ENCODE measurements at regions not wholly inside any gene's neighbourhood (a gene's known extent, or its start where the extent isn't known, plus 50 kb on each side); places are given as distances from the start of the nearest gene placed in this dataset.

- no peak overlapping the region for H3K4me3 ChIP-seq (ENCODE audit: control insufficient read depth, low read depth, low read length)
These were observed 113.4 kb upstream of the SLC25A33 start for GRCh38 chr1:9425859-9426258.

GRCh38 chr1:9426291-9426711 lies 113.0 kb upstream of the SLC25A33 start:
- TF ChIP-seq CTCF (IDR thresholded peaks at IDR 0.05; ENCODE audit: control insufficient read depth, insufficient read depth, low read depth, low read length, missing control alignments) = no peak
- no peak for DNase-seq (ENCODE audit: low read depth)
- no peak overlapping the region for H3K4me3 ChIP-seq (ENCODE audit: control insufficient read depth, low read depth, low read length)

More at GRCh38 chr1:9425859-9426258, 113.4 kb upstream of the SLC25A33 start:
- DNase-seq (ENCODE audit: low read depth) = no peak
- no peak for TF ChIP-seq CTCF (IDR thresholded peaks at IDR 0.05; ENCODE audit: control insufficient read depth, insufficient read depth, low read depth, low read length, missing control alignments)

- no peak overlapping the region for H3K4me3 ChIP-seq (ENCODE audit: control insufficient read depth, low read depth, low read length)
- DNase-seq (ENCODE audit: low read depth) = no peak
- TF ChIP-seq CTCF (IDR thresholded peaks at IDR 0.05; ENCODE audit: control insufficient read depth, insufficient read depth, low read depth, low read length, missing control alignments) = no peak
These were observed 111.9 kb upstream of the SLC25A33 start for GRCh38 chr1:9427388-9427787.

GRCh38 chr1:9428601-9429341 lies 110.5 kb upstream of the SLC25A33 start:
- peak overlapping the region; percentile 65 for H3K4me3 ChIP-seq (ENCODE audit: control insufficient read depth, low read depth, low read length)
- peak; percentile 89 for DNase-seq (ENCODE audit: low read depth)
- peak; percentile 6 for TF ChIP-seq CTCF (IDR thresholded peaks at IDR 0.05; ENCODE audit: control insufficient read depth, insufficient read depth, low read depth, low read length, missing control alignments)

GRCh38 chr1:9429342-9429711 lies 109.9 kb upstream of the SLC25A33 start:
- DNase-seq (ENCODE audit: low read depth) = no peak
- no peak for TF ChIP-seq CTCF (IDR thresholded peaks at IDR 0.05; ENCODE audit: control insufficient read depth, insufficient read depth, low read depth, low read length, missing control alignments)

GRCh38 chr1:9434247-9435152 lies 104.8 kb upstream of the SLC25A33 start:
- no peak overlapping the region for H3K4me3 ChIP-seq (ENCODE audit: control insufficient read depth, low read depth, low read length)
- no peak for TF ChIP-seq CTCF (IDR thresholded peaks at IDR 0.05; ENCODE audit: control insufficient read depth, insufficient read depth, low read depth, low read length, missing control alignments)
- no peak for DNase-seq (ENCODE audit: low read depth)

More at GRCh38 chr1:9429342-9429711, 109.9 kb upstream of the SLC25A33 start:
- H3K4me3 ChIP-seq (ENCODE audit: control insufficient read depth, low read depth, low read length) = peak overlapping the region; percentile 65
